NB4 (cell line): ENCODE measurements at regions not wholly inside any gene's neighbourhood (a gene's known extent, or its start where the extent isn't known, plus 50 kb on each side); places are given as distances from the start of the nearest gene placed in this dataset.

Experiments used
- MYC ChIP-seq: IDR thresholded peaks from 2 replicates; pipeline ENCODE4 v1.6.1; 2011; ENCODE audit warnings: low read depth, low read length
- TF ChIP-seq, protein P1 (sequence below): IDR thresholded peaks from 2 replicates; pipeline ENCODE4 v1.6.1; 2011; ENCODE audit warnings: low read depth, low read length

DNA sequence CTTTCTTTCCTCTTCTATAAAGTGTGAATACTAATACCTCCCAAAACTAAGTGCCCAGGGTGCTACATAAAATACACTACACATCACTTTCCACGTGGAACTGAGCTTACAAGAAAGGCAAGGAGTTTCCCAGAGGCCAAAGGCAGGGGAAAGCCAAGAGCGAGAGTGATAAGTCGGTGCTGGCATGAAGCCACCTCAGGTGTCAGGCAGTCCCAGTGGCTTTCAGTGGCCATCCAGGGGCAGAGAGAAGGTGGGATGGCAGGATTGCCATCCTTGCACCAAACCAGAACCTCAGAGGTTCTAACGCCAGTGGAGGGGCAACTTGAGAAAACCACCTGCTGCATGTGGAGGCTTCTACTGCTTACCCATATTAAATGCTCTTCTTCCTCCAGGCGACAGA lies 79.7 kb upstream of the DIO3 start:
- TF ChIP-seq MYC = no peak
- TF ChIP-seq, protein P1, sequence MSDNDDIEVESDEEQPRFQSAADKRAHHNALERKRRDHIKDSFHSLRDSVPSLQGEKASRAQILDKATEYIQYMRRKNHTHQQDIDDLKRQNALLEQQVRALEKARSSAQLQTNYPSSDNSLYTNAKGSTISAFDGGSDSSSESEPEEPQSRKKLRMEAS = no peak
